MM.1S (cell line): ENCODE measurements at regions not wholly inside any gene's neighbourhood (a gene's known extent, or its start where the extent isn't known, plus 50 kb on each side); places are given as distances from the start of the nearest gene placed in this dataset.

Source experiments
- CTCF ChIP-seq: fragments of 300-600 bp; sonication (generic); IDR thresholded peaks from 2 replicates; pipeline ENCODE4 v1.5.1; 2016; ENCODE audit warnings: antibody characterized with exemption, low read length, mixed read lengths
- EZH2phosphoT487 ChIP-seq: fragments of 300-600 bp; sonication (generic); IDR thresholded peaks from 2 replicates; pipeline ENCODE4 v1.6.1; 2018; ENCODE audit warnings: antibody characterized with exemption, low read length

GRCh38 chr9:86632537-86632936, 278.3 kb upstream of the TUT7 start:
- TF ChIP-seq CTCF: no peak
- TF ChIP-seq EZH2phosphoT487: no peak
